HepG2 (cell line): ENCODE measurements at regions not wholly inside any gene's neighbourhood (a gene's known extent, or its start where the extent isn't known, plus 50 kb on each side); places are given as distances from the start of the nearest gene placed in this dataset.

Source experiments
- ATAC-seq: fragments of 200-7000 bp; cut with Tn5 transposase; 3 replicates; pipeline ENCODE4 v1.9.1; 2020; ENCODE audit warnings: mild to moderate bottlenecking, moderate library complexity
- BruUV-seq: library from RNA; stranded (reverse); fragments of 400-500 nt; replicated peaks from 2 replicates; lab custom pipeline; 2021; lab: Mats Ljungman, UMichigan
- CTCF ChIA-PET: fragments of 300-600 bp; formaldehyde crosslinking; extraction: SDS; loops from one replicate; lab custom pipeline; 2021; ENCODE audit warnings: low total read pairs, inconsistent platforms, low intra/inter-chr PET ratio; lab: Yijun Ruan, JAX
- POLR2A ChIA-PET: fragments of 350-600 bp; sonication (Branson Sonifier 250); formaldehyde crosslinking; loops from one replicate; lab custom pipeline; 2020; ENCODE audit warnings: antibody characterized with exemption, inconsistent platforms; lab: Yijun Ruan, JAX
- DNase-seq: peaks from one replicate; pipeline ENCODE4 v3.0.0-alpha.2; 2015; ENCODE audit warnings: low spot score
- FAIRE-seq: peaks from 3 replicates; lab custom pipeline; 2011; peaks lifted over from hg19 to GRCh38; lab: Jason Lieb, UNC
- H2AFZ ChIP-seq: one replicate; pipeline ENCODE4 v1.6.1; 2011; ENCODE audit warnings: low read length, inconsistent platforms
- H3K27ac ChIP-seq: fragments of 300-600 bp; 3 replicates; pipeline ENCODE4 v1.8.0; 2011; ENCODE audit warnings: mixed run types, mild to moderate bottlenecking, mixed read lengths, low read length, inconsistent platforms; ENCODE audit not compliant: insufficient read depth; ENCODE audit errors: extremely low read length
- H3K27me3 ChIP-seq, 2 experiments: fragments of 200-600 bp in 1 of 2; 2 replicates in 1 of 2; 3 replicates in 1 of 2; pipeline versions ENCODE4 v1.6.0 to v1.8.0; 2011; ENCODE audit warnings: low read length in 2 of 2, mild to moderate bottlenecking in 2 of 2, moderate library complexity in 2 of 2, inconsistent platforms in 1 of 2; ENCODE audit not compliant: insufficient read depth in 2 of 2, control insufficient read depth in 1 of 2
- H3K36me3 ChIP-seq, 2 experiments: fragments of 200-600 bp in 1 of 2; replicated peaks in 1 of 2; 2 replicates in 1 of 2; 3 replicates in 1 of 2; pipeline versions ENCODE4 v1.5.1 to v1.8.0; 2011; ENCODE audit warnings: low read length in 2 of 2, inconsistent platforms in 1 of 2; ENCODE audit not compliant: insufficient read depth in 2 of 2, control insufficient read depth in 1 of 2
- H3K4me1 ChIP-seq: 2 replicates; pipeline ENCODE4 v1.5.1; 2012; ENCODE audit warnings: low read length, inconsistent platforms; ENCODE audit not compliant: insufficient read depth
- H3K4me2 ChIP-seq: 2 replicates; pipeline ENCODE4 v1.6.0; 2011; ENCODE audit warnings: low read depth, low read length, inconsistent platforms
- H3K4me3 ChIP-seq, 3 experiments: fragments of 200-600 bp in 1 of 3; sonication (generic), shearing (Covaris generic) in 1 of 3; replicated peaks in 1 of 3; 2 replicates each; pipeline ENCODE4 v1.5.1; 2011 to 2016; ENCODE audit warnings: low read length in 3 of 3, inconsistent platforms in 2 of 3, low read depth in 2 of 3, mild to moderate bottlenecking in 2 of 3, control low read depth in 1 of 3, mixed read lengths in 1 of 3; ENCODE audit not compliant: insufficient read depth in 1 of 3
- H3K79me2 ChIP-seq: one replicate; pipeline ENCODE4 v1.6.1; 2011; ENCODE audit warnings: low read length, inconsistent platforms; ENCODE audit not compliant: insufficient read depth
- H3K9ac ChIP-seq: 2 replicates; pipeline ENCODE4 v1.6.0; 2011; ENCODE audit warnings: mild to moderate bottlenecking, low read depth, low read length, inconsistent platforms; ENCODE audit not compliant: insufficient read depth
- H3K9me3 ChIP-seq: 2 replicates; pipeline ENCODE4 v1.5.1; 2012; ENCODE audit warnings: mild to moderate bottlenecking, low read length
- H4K20me1 ChIP-seq: 2 replicates; pipeline ENCODE4 v1.6.0; 2011; ENCODE audit warnings: inconsistent platforms, mild to moderate bottlenecking, low read length, moderate library complexity; ENCODE audit not compliant: insufficient read depth
- ARID2 ChIP-seq: sonication (generic); formaldehyde crosslinking; IDR thresholded peaks from 2 replicates; pipeline ENCODE4 v1.8.1; 2022; ENCODE audit warnings: mild to moderate bottlenecking, missing genetic modification reagents, borderline replicate concordance
- EP300 ChIP-seq, 3 experiments: sonication (generic) in 1 of 3; formaldehyde crosslinking in 1 of 3; IDR thresholded peaks; 2 replicates each; pipeline versions ENCODE4 v1.5.1 to v1.6.1; 2011 to 2020; ENCODE audit warnings: low read depth in 2 of 3, low read length in 2 of 3, borderline replicate concordance in 1 of 3, improper control_type of control experiment in 1 of 3, mild to moderate bottlenecking in 1 of 3, missing genetic modification reagents in 1 of 3, moderate library complexity in 1 of 3
- GPN1 ChIP-seq: sonication (generic); formaldehyde crosslinking; IDR thresholded peaks from 2 replicates; pipeline ENCODE4 v1.5.1; 2020; ENCODE audit warnings: missing genetic modification reagents, borderline replicate concordance
- HOXA7 ChIP-seq: sonication (generic); formaldehyde crosslinking; IDR thresholded peaks from 2 replicates; pipeline ENCODE4 v1.8.1; 2022; ENCODE audit warnings: mild to moderate bottlenecking, missing genetic modification reagents, moderate library complexity
- MEIS2 ChIP-seq: sonication (generic); formaldehyde crosslinking; IDR thresholded peaks from 2 replicates; pipeline ENCODE4 v1.9.0; 2021; ENCODE audit warnings: mild to moderate bottlenecking, missing genetic modification reagents
- NFE2L2 ChIP-seq: fragments of 150-350 bp; IDR thresholded peaks from 2 replicates; pipeline ENCODE4 v1.6.1; 2014; ENCODE audit warnings: low read length
- NONO ChIP-seq, 2 experiments: fragments of 450-650 bp in 1 of 2; sonication (generic) in 1 of 2; formaldehyde crosslinking in 1 of 2; IDR thresholded peaks in 1 of 2; conservative IDR thresholded peaks in 1 of 2; 2 replicates each; pipeline versions ENCODE4 v1.6.1 to v1.8.0; 2017 to 2022; ENCODE audit warnings: mild to moderate bottlenecking in 1 of 2, missing genetic modification reagents in 1 of 2, moderate library complexity in 1 of 2
- NPAS2 ChIP-seq: sonication (generic); formaldehyde crosslinking; IDR thresholded peaks from 2 replicates; pipeline ENCODE4 v1.8.0; 2022; ENCODE audit warnings: mild to moderate bottlenecking, missing genetic modification reagents, borderline replicate concordance
- PAF1 ChIP-seq: IDR thresholded peaks from 2 replicates; pipeline ENCODE4 v1.6.1; 2016; ENCODE audit warnings: missing genetic modification reagents, missing compliant biosample characterization
- RFX1 ChIP-seq: fragments of 450-650 bp; IDR thresholded peaks from 2 replicates; pipeline ENCODE4 v1.6.1; 2017
- SP2 ChIP-seq: sonication (generic); formaldehyde crosslinking; IDR thresholded peaks from 2 replicates; pipeline ENCODE4 v1.5.1; 2020; ENCODE audit warnings: mild to moderate bottlenecking, missing genetic modification reagents
- ZBTB3 ChIP-seq: sonication (generic); formaldehyde crosslinking; IDR thresholded peaks from 2 replicates; pipeline ENCODE4 v1.4.0; 2020; ENCODE audit warnings: low read depth, mild to moderate bottlenecking, moderate library complexity, missing genetic modification reagents, borderline replicate concordance
- ZFP36 ChIP-seq: fragments of 150-350 bp; IDR thresholded peaks from 2 replicates; pipeline ENCODE4 v1.6.1; 2018; ENCODE audit warnings: borderline replicate concordance, low read length, low read depth; ENCODE audit not compliant: partially characterized antibody
- WGBS: methylation state at CpG from one replicate; pipeline ENCODE4 v1.1.6; 2017; ENCODE audit warnings: low lambda C conversion rate; 5-methylcytosine and 5-hydroxymethylcytosine counted together
- in situ Hi-C: cut with HindIII; loops from 2 replicates; pipeline ENCODE4 v1.10.0; 2017; ENCODE audit warnings: low pct_unique_long_range_greater_than_20kb; ENCODE audit not compliant: extremely low pct_ligation_motif_present
- intact Hi-C: fragments of 100-400 bp; cut with micrococcal nuclease; formaldehyde crosslinking; loops from one replicate; pipeline ENCODE4 v1.10.0; 2022; ENCODE audit not compliant: unreplicated experiment
- TF ChIP-seq, protein P1 (sequence below): sonication (generic); formaldehyde crosslinking; IDR thresholded peaks from 2 replicates; pipeline ENCODE4 v1.5.0; 2020; ENCODE audit warnings: missing genetic modification reagents
- TF ChIP-seq, protein P2 (sequence below): sonication (generic); formaldehyde crosslinking; IDR thresholded peaks from 2 replicates; pipeline ENCODE4 v1.4.0; 2020; ENCODE audit warnings: mild to moderate bottlenecking, missing genetic modification reagents
- TF ChIP-seq, protein P3 (sequence below): sonication (generic); formaldehyde crosslinking; IDR thresholded peaks from 2 replicates; pipeline ENCODE4 v1.4.0; 2020; ENCODE audit warnings: low read depth, mild to moderate bottlenecking, missing genetic modification reagents

DNA sequence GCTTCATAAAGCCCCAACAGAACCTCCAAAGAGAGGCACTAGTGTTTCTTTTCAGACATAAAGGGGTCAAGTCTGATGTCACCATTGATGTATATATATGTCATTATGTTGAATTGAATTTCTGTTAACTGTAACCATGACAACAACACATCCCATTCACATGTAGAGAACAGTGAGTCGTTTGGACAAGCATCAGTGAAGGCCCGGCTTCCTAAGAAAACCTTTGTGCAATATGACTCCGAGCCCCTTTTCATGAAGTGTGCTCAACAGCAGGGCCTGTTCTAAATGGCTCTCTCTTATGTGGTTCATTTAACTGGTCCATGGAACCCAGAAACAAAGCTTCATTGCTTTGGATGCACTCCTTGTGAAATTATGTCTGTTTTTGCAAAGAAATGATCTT is 67.2 kb upstream of the UBL3 start:
- peak; percentile 12; the same call in 1 of the 2 replicates for TF ChIP-seq RFX1
- no peak for TF ChIP-seq ZFP36
- H4K20me1 ChIP-seq, result no peaks in the 10 kb centered on the region
- no TSS peak for BruUV-seq
- no peaks in the 10 kb centered on the region for H3K36me3 ChIP-seq
- no peaks in the 10 kb centered on the region for H3K9me3 ChIP-seq
- no peaks in the 10 kb centered on the region; a peak in 1 of 5 replicates for H3K27me3 ChIP-seq
- ChIA-PET POLR2A (no interaction called here), CTCF (no interaction called here)
- H3K4me2 ChIP-seq, result no peak overlapping the region
- WGBS, result 47% methylated on average over 3 of the region's 3 CpGs
- peaks cover 46% of the 10 kb centered on the region for H3K4me1 ChIP-seq
- H3K27ac ChIP-seq, result no peak overlapping the region
- intact Hi-C loops (no loop called here), in situ Hi-C loops (no loop called here)
- DNase-seq (no peak), FAIRE-seq (no peak), ATAC-seq (no peak)
- no peak overlapping the region for H2AFZ ChIP-seq
- H3K79me2 ChIP-seq, result no peaks in the 10 kb centered on the region
- H3K9ac ChIP-seq, result no peak overlapping the region
- H3K4me3 ChIP-seq, result no peak overlapping the region

DNA sequence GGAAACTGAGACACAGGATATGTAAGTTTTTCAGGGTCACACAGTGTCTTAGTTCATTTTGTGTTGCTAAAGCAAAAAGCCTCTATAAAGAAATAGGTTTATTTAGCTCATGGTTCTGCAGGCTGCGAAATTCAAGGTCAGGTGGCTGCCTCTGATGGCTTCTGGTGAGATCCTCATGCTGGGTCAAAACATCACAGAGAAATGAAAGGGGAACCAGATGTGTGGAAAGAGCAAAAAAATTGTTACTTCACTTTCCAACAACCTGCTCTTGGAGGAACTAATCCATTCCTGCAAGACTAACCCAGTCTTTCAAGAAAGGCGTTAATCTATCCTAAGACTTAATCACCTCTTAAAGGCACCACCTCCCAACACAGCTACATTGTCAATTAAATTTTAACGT is 64.2 kb upstream of the UBL3 start:
- ChIA-PET POLR2A (no interaction called here), CTCF (no interaction called here)
- 36% methylated on average over 3 of the region's 3 CpGs for WGBS
- Histone ChIP-seq H3K27ac (no peak overlapping the region), H3K4me3 (no peak overlapping the region), H3K27me3 (no peaks in the 10 kb centered on the region; a peak in 1 of 5 replicates), H3K9ac (no peak overlapping the region), H3K79me2 (no peaks in the 10 kb centered on the region), H3K36me3 (no peaks in the 10 kb centered on the region), H4K20me1 (no peaks in the 10 kb centered on the region), H2AFZ (no peak overlapping the region), H3K4me2 (no peak overlapping the region), H3K9me3 (no peaks in the 10 kb centered on the region), H3K4me1 (peaks cover 19% of the 10 kb centered on the region)
- no peak for FAIRE-seq
- in situ Hi-C loops, result no loop called here
- intact Hi-C loops, result no loop called here
- no peak for DNase-seq
- BruUV-seq, result no TSS peak
- ATAC-seq, result no peak
- TF ChIP-seq SP2 (CRISPR knock-in tag) (no peak), ZBTB3 (no peak), NFE2L2 (no peak), MEIS2 (CRISPR knock-in tag) (no peak), ARID2 (CRISPR knock-in tag) (no peak), GPN1 (CRISPR knock-in tag) (no peak), HOXA7 (CRISPR knock-in tag) (no peak), NPAS2 (CRISPR knock-in tag) (no peak), PAF1 (CRISPR knock-in tag) (no peak), NONO (IDR thresholded peaks at IDR 0.05) (no peak), NONO (CRISPR knock-in tag; conservative IDR thresholded peaks at IDR 0.05) (no peak), EP300 (IDR thresholded peaks at IDR 0.05; ENCODE audit: low read depth in 2 of 2, low read length in 2 of 2) (no peak), EP300 (CRISPR knock-in tag; IDR thresholded peaks at IDR 0.05; ENCODE audit: borderline replicate concordance) (no peak)
- TF ChIP-seq, protein P1, sequence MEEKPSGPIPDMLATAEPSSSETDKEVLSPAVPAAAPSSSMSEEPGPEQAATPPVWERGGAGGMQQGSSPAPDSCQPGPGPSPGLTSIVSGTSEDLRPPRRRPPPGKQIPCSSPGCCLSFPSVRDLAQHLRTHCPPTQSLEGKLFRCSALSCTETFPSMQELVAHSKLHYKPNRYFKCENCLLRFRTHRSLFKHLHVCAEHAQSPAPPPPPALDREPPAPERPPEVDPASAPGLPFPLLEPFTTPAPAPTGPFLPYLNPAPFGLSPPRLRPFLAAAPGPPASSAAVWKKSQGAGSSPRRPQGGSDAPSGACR (CRISPR knock-in tag), result no peak
- TF ChIP-seq, protein P2, sequence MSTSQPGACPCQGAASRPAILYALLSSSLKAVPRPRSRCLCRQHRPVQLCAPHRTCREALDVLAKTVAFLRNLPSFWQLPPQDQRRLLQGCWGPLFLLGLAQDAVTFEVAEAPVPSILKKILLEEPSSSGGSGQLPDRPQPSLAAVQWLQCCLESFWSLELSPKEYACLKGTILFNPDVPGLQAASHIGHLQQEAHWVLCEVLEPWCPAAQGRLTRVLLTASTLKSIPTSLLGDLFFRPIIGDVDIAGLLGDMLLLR (CRISPR knock-in tag), result no peak
- TF ChIP-seq, protein P3, sequence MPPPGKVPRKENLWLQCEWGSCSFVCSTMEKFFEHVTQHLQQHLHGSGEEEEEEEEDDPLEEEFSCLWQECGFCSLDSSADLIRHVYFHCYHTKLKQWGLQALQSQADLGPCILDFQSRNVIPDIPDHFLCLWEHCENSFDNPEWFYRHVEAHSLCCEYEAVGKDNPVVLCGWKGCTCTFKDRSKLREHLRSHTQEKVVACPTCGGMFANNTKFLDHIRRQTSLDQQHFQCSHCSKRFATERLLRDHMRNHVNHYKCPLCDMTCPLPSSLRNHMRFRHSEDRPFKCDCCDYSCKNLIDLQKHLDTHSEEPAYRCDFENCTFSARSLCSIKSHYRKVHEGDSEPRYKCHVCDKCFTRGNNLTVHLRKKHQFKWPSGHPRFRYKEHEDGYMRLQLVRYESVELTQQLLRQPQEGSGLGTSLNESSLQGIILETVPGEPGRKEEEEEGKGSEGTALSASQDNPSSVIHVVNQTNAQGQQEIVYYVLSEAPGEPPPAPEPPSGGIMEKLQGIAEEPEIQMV (CRISPR knock-in tag), result no peak
